HG03342 (cell line): ENCODE measurements at regions not wholly inside any gene's neighbourhood (a gene's known extent, or its start where the extent isn't known, plus 50 kb on each side); places are given as distances from the start of the nearest gene placed in this dataset.

Experiments used
- ATAC-seq: cut with Tn5 transposase; IDR thresholded peaks from one replicate; pipeline ENCODE4 v1.9.1; 2021; ENCODE audit warnings: mild to moderate bottlenecking, moderate library complexity; ENCODE audit not compliant: unreplicated experiment

GRCh38 chr18:39692367-39693015, 2126.9 kb upstream of the CELF4 start:
- no peak for ATAC-seq

GRCh38 chr18:39685303-39685902, 2119.8 kb upstream of the CELF4 start:
- ATAC-seq = no peak

- no peak for ATAC-seq
Measured at GRCh38 chr18:39681061-39681460, 2115.5 kb upstream of the CELF4 start.

GRCh38 chr18:39675906-39676305, 2110.3 kb upstream of the CELF4 start:
- no peak for ATAC-seq

- ATAC-seq = no peak
Measured at GRCh38 chr18:39675368-39675767, 2109.8 kb upstream of the CELF4 start.

- ATAC-seq = no peak
Measured at GRCh38 chr18:39672171-39672570, 2106.6 kb upstream of the CELF4 start.

GRCh38 chr18:39667905-39668304, 2102.3 kb upstream of the CELF4 start:
- no peak for ATAC-seq

GRCh38 chr18:39666541-39666940, 2100.9 kb upstream of the CELF4 start:
- ATAC-seq = no peak

- ATAC-seq = no peak
Measured at GRCh38 chr18:39661856-39662366, 2096.3 kb upstream of the CELF4 start.

- no peak for ATAC-seq
Measured at GRCh38 chr18:39660141-39660540, 2094.5 kb upstream of the CELF4 start.

- ATAC-seq = no peak
Measured at GRCh38 chr18:39655341-39655740, 2089.7 kb upstream of the CELF4 start.

GRCh38 chr18:39653221-39653620, 2087.6 kb upstream of the CELF4 start:
- ATAC-seq = no peak

GRCh38 chr18:39648616-39649015, 2083.0 kb upstream of the CELF4 start:
- ATAC-seq = no peak

GRCh38 chr18:39647627-39648534, 2082.3 kb upstream of the CELF4 start:
- ATAC-seq = no peak

GRCh38 chr18:39638224-39638623, 2072.6 kb upstream of the CELF4 start:
- ATAC-seq = no peak

- no peak for ATAC-seq
Measured at GRCh38 chr18:39636931-39637330, 2071.3 kb upstream of the CELF4 start.

GRCh38 chr18:39635966-39636365, 2070.4 kb upstream of the CELF4 start:
- ATAC-seq = no peak

GRCh38 chr18:39635192-39635591, 2069.6 kb upstream of the CELF4 start:
- ATAC-seq = no peak

- ATAC-seq = no peak
Measured at GRCh38 chr18:39627936-39628335, 2062.3 kb upstream of the CELF4 start.

- ATAC-seq = no peak
Measured at GRCh38 chr18:39624961-39625360, 2059.4 kb upstream of the CELF4 start.

- ATAC-seq = no peak
Measured at GRCh38 chr18:39622431-39622830, 2056.8 kb upstream of the CELF4 start.
